ENCODE measurements at regions not wholly inside any gene's neighbourhood (a gene's known extent, or its start where the extent isn't known, plus 50 kb on each side); places are given as distances from the start of the nearest gene placed in this dataset.

GRCh38 chr18:57202881-57203280 is 56.0 kb downstream of the BOD1L2 start:
- no peaks in the 10 kb centered on the region for H3K27me3 ChIP-seq (ENCODE audit: control insufficient read depth, insufficient read depth, low read length)
- peaks cover 4% of the 10 kb centered on the region for H3K4me1 ChIP-seq (ENCODE audit: control insufficient read depth, insufficient read depth, low read length)
- no peak overlapping the region for H3K4me3 ChIP-seq (ENCODE audit: low read depth, low read length)
- H3K9ac ChIP-seq (ENCODE audit: low read depth, low read length) = no peak overlapping the region
- H3K9me3 ChIP-seq (ENCODE audit: control insufficient read depth, insufficient read depth, low read length) = no peaks in the 10 kb centered on the region
- H3K36me3 ChIP-seq (ENCODE audit: control insufficient read depth, insufficient read depth, low read length) = no peaks in the 10 kb centered on the region

GRCh38 chr18:57205641-57206040 is 58.8 kb downstream of the BOD1L2 start:
- Histone ChIP-seq H3K4me1 (ENCODE audit: control insufficient read depth, insufficient read depth, low read length) (peaks cover 19% of the 10 kb centered on the region), H3K9me3 (ENCODE audit: control insufficient read depth, insufficient read depth, low read length) (no peaks in the 10 kb centered on the region), H3K27me3 (ENCODE audit: control insufficient read depth, insufficient read depth, low read length) (peaks cover 9% of the 10 kb centered on the region), H3K4me3 (ENCODE audit: low read depth, low read length) (no peak overlapping the region), H3K36me3 (ENCODE audit: control insufficient read depth, insufficient read depth, low read length) (no peaks in the 10 kb centered on the region), H3K9ac (ENCODE audit: low read depth, low read length) (no peak overlapping the region)

- H3K27me3 ChIP-seq (ENCODE audit: control insufficient read depth, insufficient read depth, low read length) = peaks cover 13% of the 10 kb centered on the region
- no peak overlapping the region for H3K9ac ChIP-seq (ENCODE audit: low read depth, low read length)
- no peaks in the 10 kb centered on the region for H3K36me3 ChIP-seq (ENCODE audit: control insufficient read depth, insufficient read depth, low read length)
- peaks cover 23% of the 10 kb centered on the region for H3K4me1 ChIP-seq (ENCODE audit: control insufficient read depth, insufficient read depth, low read length)
- H3K9me3 ChIP-seq (ENCODE audit: control insufficient read depth, insufficient read depth, low read length) = no peaks in the 10 kb centered on the region
- no peak overlapping the region for H3K4me3 ChIP-seq (ENCODE audit: low read depth, low read length)
Measured at GRCh38 chr18:57207124-57207916, 60.4 kb downstream of the BOD1L2 start.

GRCh38 chr18:57208047-57208446 is 61.2 kb downstream of the BOD1L2 start:
- Histone ChIP-seq H3K27me3 (ENCODE audit: control insufficient read depth, insufficient read depth, low read length) (peaks cover 13% of the 10 kb centered on the region), H3K9ac (ENCODE audit: low read depth, low read length) (no peak overlapping the region), H3K4me3 (ENCODE audit: low read depth, low read length) (no peak overlapping the region), H3K4me1 (ENCODE audit: control insufficient read depth, insufficient read depth, low read length) (peaks cover 23% of the 10 kb centered on the region), H3K9me3 (ENCODE audit: control insufficient read depth, insufficient read depth, low read length) (no peaks in the 10 kb centered on the region), H3K36me3 (ENCODE audit: control insufficient read depth, insufficient read depth, low read length) (no peaks in the 10 kb centered on the region)

GRCh38 chr18:57209713-57210106 is 62.8 kb downstream of the BOD1L2 start:
- Histone ChIP-seq H3K4me3 (ENCODE audit: low read depth, low read length) (peak overlapping the region; percentile 32), H3K4me1 (ENCODE audit: control insufficient read depth, insufficient read depth, low read length) (peaks cover 23% of the 10 kb centered on the region), H3K9me3 (ENCODE audit: control insufficient read depth, insufficient read depth, low read length) (no peaks in the 10 kb centered on the region), H3K36me3 (ENCODE audit: control insufficient read depth, insufficient read depth, low read length) (no peaks in the 10 kb centered on the region), H3K9ac (ENCODE audit: low read depth, low read length) (no peak overlapping the region), H3K27me3 (ENCODE audit: control insufficient read depth, insufficient read depth, low read length) (peaks cover 13% of the 10 kb centered on the region)

GRCh38 chr18:57210107-57210715 is 63.3 kb downstream of the BOD1L2 start:
- no peak overlapping the region for H3K9ac ChIP-seq (ENCODE audit: low read depth, low read length)
- peaks cover 23% of the 10 kb centered on the region for H3K4me1 ChIP-seq (ENCODE audit: control insufficient read depth, insufficient read depth, low read length)
- H3K36me3 ChIP-seq (ENCODE audit: control insufficient read depth, insufficient read depth, low read length) = no peaks in the 10 kb centered on the region
- H3K27me3 ChIP-seq (ENCODE audit: control insufficient read depth, insufficient read depth, low read length) = peaks cover 13% of the 10 kb centered on the region
- H3K4me3 ChIP-seq (ENCODE audit: low read depth, low read length) = peak overlapping the region; percentile 32
- H3K9me3 ChIP-seq (ENCODE audit: control insufficient read depth, insufficient read depth, low read length) = no peaks in the 10 kb centered on the region

GRCh38 chr18:57210716-57211411 is 64.0 kb downstream of the BOD1L2 start:
- Histone ChIP-seq H3K4me3 (ENCODE audit: low read depth, low read length) (no peak overlapping the region), H3K9me3 (ENCODE audit: control insufficient read depth, insufficient read depth, low read length) (no peaks in the 10 kb centered on the region), H3K36me3 (ENCODE audit: control insufficient read depth, insufficient read depth, low read length) (no peaks in the 10 kb centered on the region), H3K27me3 (ENCODE audit: control insufficient read depth, insufficient read depth, low read length) (peaks cover 13% of the 10 kb centered on the region), H3K4me1 (ENCODE audit: control insufficient read depth, insufficient read depth, low read length) (peaks cover 23% of the 10 kb centered on the region), H3K9ac (ENCODE audit: low read depth, low read length) (no peak overlapping the region)

GRCh38 chr18:57211412-57211750 is 64.5 kb downstream of the BOD1L2 start:
- peaks cover 13% of the 10 kb centered on the region for H3K27me3 ChIP-seq (ENCODE audit: control insufficient read depth, insufficient read depth, low read length)
- H3K4me3 ChIP-seq (ENCODE audit: low read depth, low read length) = no peak overlapping the region
- H3K36me3 ChIP-seq (ENCODE audit: control insufficient read depth, insufficient read depth, low read length) = no peaks in the 10 kb centered on the region
- H3K9ac ChIP-seq (ENCODE audit: low read depth, low read length) = no peak overlapping the region
- H3K9me3 ChIP-seq (ENCODE audit: control insufficient read depth, insufficient read depth, low read length) = no peaks in the 10 kb centered on the region
- peaks cover 23% of the 10 kb centered on the region for H3K4me1 ChIP-seq (ENCODE audit: control insufficient read depth, insufficient read depth, low read length)

- Histone ChIP-seq H3K36me3 (ENCODE audit: control insufficient read depth, insufficient read depth, low read length) (no peaks in the 10 kb centered on the region), H3K9ac (ENCODE audit: low read depth, low read length) (no peak overlapping the region), H3K4me3 (ENCODE audit: low read depth, low read length) (no peak overlapping the region), H3K4me1 (ENCODE audit: control insufficient read depth, insufficient read depth, low read length) (peaks cover 23% of the 10 kb centered on the region), H3K27me3 (ENCODE audit: control insufficient read depth, insufficient read depth, low read length) (peaks cover 13% of the 10 kb centered on the region), H3K9me3 (ENCODE audit: control insufficient read depth, insufficient read depth, low read length) (no peaks in the 10 kb centered on the region)
Measured at GRCh38 chr18:57211776-57212175, 64.9 kb downstream of the BOD1L2 start.

- Histone ChIP-seq H3K4me1 (ENCODE audit: control insufficient read depth, insufficient read depth, low read length) (peaks cover 21% of the 10 kb centered on the region), H3K4me3 (ENCODE audit: low read depth, low read length) (no peak overlapping the region), H3K9me3 (ENCODE audit: control insufficient read depth, insufficient read depth, low read length) (no peaks in the 10 kb centered on the region), H3K9ac (ENCODE audit: low read depth, low read length) (no peak overlapping the region), H3K36me3 (ENCODE audit: control insufficient read depth, insufficient read depth, low read length) (no peaks in the 10 kb centered on the region), H3K27me3 (ENCODE audit: control insufficient read depth, insufficient read depth, low read length) (peaks cover 13% of the 10 kb centered on the region)
Measured at GRCh38 chr18:57212678-57213077, 65.8 kb downstream of the BOD1L2 start.

- Histone ChIP-seq H3K36me3 (ENCODE audit: control insufficient read depth, insufficient read depth, low read length) (no peaks in the 10 kb centered on the region), H3K4me3 (ENCODE audit: low read depth, low read length) (no peak overlapping the region), H3K9ac (ENCODE audit: low read depth, low read length) (no peak overlapping the region), H3K9me3 (ENCODE audit: control insufficient read depth, insufficient read depth, low read length) (no peaks in the 10 kb centered on the region), H3K27me3 (ENCODE audit: control insufficient read depth, insufficient read depth, low read length) (peaks cover 7% of the 10 kb centered on the region), H3K4me1 (ENCODE audit: control insufficient read depth, insufficient read depth, low read length) (peaks cover 11% of the 10 kb centered on the region)
Measured at GRCh38 chr18:57214976-57215375, 68.1 kb downstream of the BOD1L2 start.

- H3K9ac ChIP-seq (ENCODE audit: low read depth, low read length) = no peak overlapping the region
- peaks cover 11% of the 10 kb centered on the region for H3K4me1 ChIP-seq (ENCODE audit: control insufficient read depth, insufficient read depth, low read length)
- no peaks in the 10 kb centered on the region for H3K9me3 ChIP-seq (ENCODE audit: control insufficient read depth, insufficient read depth, low read length)
- no peaks in the 10 kb centered on the region for H3K36me3 ChIP-seq (ENCODE audit: control insufficient read depth, insufficient read depth, low read length)
- no peaks in the 10 kb centered on the region for H3K27me3 ChIP-seq (ENCODE audit: control insufficient read depth, insufficient read depth, low read length)
- no peak overlapping the region for H3K4me3 ChIP-seq (ENCODE audit: low read depth, low read length)
Measured at GRCh38 chr18:57218281-57218680, 71.4 kb downstream of the BOD1L2 start.

All from iPS-15b (cell line).